Activated gamma-delta T cell treated with anti-CD3 and anti-CD28 coated beads, Interleukin-2, amount 50 U/mL, for 16 hours (primary cell): ENCODE measurements at regions not wholly inside any gene's neighbourhood (a gene's known extent, or its start where the extent isn't known, plus 50 kb on each side); places are given as distances from the start of the nearest gene placed in this dataset.
"Not testable (repeated sequence)": the region's sequence is repeated elsewhere in the genome, so short reads cannot be mapped to it uniquely, and the experiment has no call there.

Experiments
- DNase-seq: peaks from one replicate; pipeline ENCODE4 v3.0.0-alpha.2; 2020; ENCODE audit warnings: low read depth

GRCh38 chr1:199929556-199929955, 98.0 kb upstream of the NR5A2 start:
- DNase-seq, result no peak

GRCh38 chr1:199930067-199930466, 97.4 kb upstream of the NR5A2 start:
- not testable (repeated sequence) for DNase-seq

GRCh38 chr1:199931666-199932377, 95.7 kb upstream of the NR5A2 start:
- no peak for DNase-seq

- DNase-seq, result no peak
Observed at GRCh38 chr1:199932462-199932861, 95.0 kb upstream of the NR5A2 start.

- DNase-seq, result no peak
Observed at GRCh38 chr1:199936441-199936840, 91.1 kb upstream of the NR5A2 start.

GRCh38 chr1:199937161-199937560, 90.3 kb upstream of the NR5A2 start:
- DNase-seq, result no peak

- no peak for DNase-seq
Observed at GRCh38 chr1:199937661-199938060, 89.8 kb upstream of the NR5A2 start.

- DNase-seq, result no peak
Observed at GRCh38 chr1:199944986-199945385, 82.5 kb upstream of the NR5A2 start.

- DNase-seq, result no peak
Observed at GRCh38 chr1:199945591-199945990, 81.9 kb upstream of the NR5A2 start.

GRCh38 chr1:199946305-199947155, 81.0 kb upstream of the NR5A2 start:
- no peak for DNase-seq

- no peak for DNase-seq
Observed at GRCh38 chr1:199948587-199949280, 78.8 kb upstream of the NR5A2 start.

- DNase-seq, result not testable (repeated sequence)
Observed at GRCh38 chr1:199951005-199951404, 76.5 kb upstream of the NR5A2 start.

- no peak for DNase-seq
Observed at GRCh38 chr1:199953651-199954050, 73.9 kb upstream of the NR5A2 start.

GRCh38 chr1:199954699-199955098, 72.8 kb upstream of the NR5A2 start:
- DNase-seq, result no peak

GRCh38 chr1:199955235-199955634, 72.3 kb upstream of the NR5A2 start:
- no peak for DNase-seq

- DNase-seq, result no peak
Observed at GRCh38 chr1:199956005-199956404, 71.5 kb upstream of the NR5A2 start.

- no peak for DNase-seq
Observed at GRCh38 chr1:199959033-199959774, 68.3 kb upstream of the NR5A2 start.

- DNase-seq, result no peak
Observed at GRCh38 chr1:199959775-199960110, 67.8 kb upstream of the NR5A2 start.

GRCh38 chr1:199970125-199970524, 57.4 kb upstream of the NR5A2 start:
- DNase-seq, result no peak

GRCh38 chr1:199976496-199977144, 50.9 kb upstream of the NR5A2 start:
- DNase-seq, result no peak
